GM12878 (cell line): ENCODE measurements at regions not wholly inside any gene's neighbourhood (a gene's known extent, or its start where the extent isn't known, plus 50 kb on each side); places are given as distances from the start of the nearest gene placed in this dataset.

Source experiments
- BCL11A ChIP-seq: IDR thresholded peaks from 2 replicates; pipeline ENCODE4 v1.6.1; 2011; ENCODE audit warnings: low read depth, low read length
- CBX5 ChIP-seq: sonication (generic); IDR thresholded peaks from 2 replicates; pipeline ENCODE4 v1.6.1; 2016; ENCODE audit warnings: low read depth, moderate library complexity, mild to moderate bottlenecking, inconsistent platforms
- GATAD2B ChIP-seq: fragments of 450-650 bp; conservative IDR thresholded peaks from 2 replicates; pipeline ENCODE4 v1.6.1; 2017; ENCODE audit warnings: low read depth, mild to moderate bottlenecking, moderate library complexity
- IKZF1 ChIP-seq: fragments of 450-650 bp; conservative IDR thresholded peaks from 2 replicates; pipeline ENCODE4 v1.6.1; 2017; ENCODE audit warnings: antibody characterized with exemption, mild to moderate bottlenecking
- MTA2 ChIP-seq: fragments of 450-650 bp; IDR thresholded peaks from 2 replicates; pipeline ENCODE4 v1.6.1; 2016; ENCODE audit warnings: low read depth, mild to moderate bottlenecking, moderate library complexity
- NBN ChIP-seq: fragments of 450-650 bp; IDR thresholded peaks from 2 replicates; pipeline ENCODE4 v1.6.1; 2016
- PBX3 ChIP-seq: IDR thresholded peaks from 2 replicates; pipeline ENCODE4 v1.6.1; 2011; ENCODE audit warnings: mild to moderate bottlenecking, low read depth, low read length, moderate library complexity; ENCODE audit not compliant: insufficient replicate concordance
- RELB ChIP-seq: fragments of 450-650 bp; IDR thresholded peaks from 2 replicates; pipeline ENCODE4 v1.6.1; 2017; ENCODE audit warnings: low read depth, mild to moderate bottlenecking, moderate library complexity
- TCF12 ChIP-seq: IDR thresholded peaks from 2 replicates; pipeline ENCODE4 v1.6.1; 2011; ENCODE audit warnings: low read depth, mild to moderate bottlenecking, low read length
- ZNF217 ChIP-seq: fragments of 450-650 bp; IDR thresholded peaks from 2 replicates; pipeline ENCODE4 v1.6.1; 2017; ENCODE audit warnings: antibody characterized with exemption, mild to moderate bottlenecking

GRCh38 chr2:237154884-237155851 lies 69.5 kb downstream of the COPS8 start (continued):
- TF ChIP-seq RELB (peak; percentile 22; the same call in 1 of the 2 replicates), PBX3 (peak; percentile 74), NBN (0 out of 2 replicates have a peak, but pooled peaks have one; percentile 62), GATAD2B (peak; percentile 54; the same call in 1 of the 2 replicates), CBX5 (no peak), TCF12 (peak; percentile 78; the same call in 1 of the 2 replicates), IKZF1 (peak; percentile 50; the same call in 1 of the 2 replicates), BCL11A (peak; percentile 37; the same call in 1 of the 2 replicates), ZNF217 (0 out of 2 replicates have a peak, but pooled peaks have one; percentile 65), MTA2 (no peak)
